ENCODE measurements at regions not wholly inside any gene's neighbourhood (a gene's known extent, or its start where the extent isn't known, plus 50 kb on each side); places are given as distances from the start of the nearest gene placed in this dataset.

- Mint-ChIP-seq H3K36me3 (no peaks in the 10 kb centered on the region), H3K27me3 (peaks cover 82% of the 10 kb centered on the region), H3K27ac (no peak overlapping the region), H3K4me1 (peaks cover 5% of the 10 kb centered on the region), H3K4me3 (no peak overlapping the region), H3K9me3 (no peaks in the 10 kb centered on the region)
- no peak for DNase-seq
- CTCF ChIA-PET, result interaction anchor here (0.6 to 0.7 kb wide), 2 partner anchors 69 to 267 kb away, joined by 4 to 5 read pairs; no protein-coding TSS in a partner anchor
These were observed 71.6 kb upstream of the UNC5A start for GRCh38 chr5:176738637-176739250.

- Mint-ChIP-seq H3K27ac (no peak overlapping the region), H3K9me3 (no peaks in the 10 kb centered on the region), H3K4me3 (no peak overlapping the region), H3K36me3 (no peaks in the 10 kb centered on the region), H3K27me3 (peaks cover 88% of the 10 kb centered on the region), H3K4me1 (peaks cover 8% of the 10 kb centered on the region)
- CTCF ChIA-PET, result interaction anchor here (0.7 kb wide), 1 partner anchor 266 kb away, joined by 4 read pairs; no protein-coding TSS in a partner anchor
- no peak for DNase-seq
These were observed 70.8 kb upstream of the UNC5A start for GRCh38 chr5:176739461-176740051.

GRCh38 chr5:176740131-176740701 is 70.1 kb upstream of the UNC5A start:
- H3K36me3 Mint-ChIP-seq, result no peaks in the 10 kb centered on the region
- no peak overlapping the region for H3K4me3 Mint-ChIP-seq
- peaks cover 10% of the 10 kb centered on the region for H3K4me1 Mint-ChIP-seq
- no peaks in the 10 kb centered on the region for H3K9me3 Mint-ChIP-seq
- no peak for DNase-seq
- no peak overlapping the region for H3K27ac Mint-ChIP-seq
- peaks cover 91% of the 10 kb centered on the region for H3K27me3 Mint-ChIP-seq
- CTCF ChIA-PET, result no interaction called here

GRCh38 chr5:176740702-176741496 is 69.5 kb upstream of the UNC5A start:
- no peak for DNase-seq
- Mint-ChIP-seq H3K4me3 (no peak overlapping the region), H3K36me3 (no peaks in the 10 kb centered on the region), H3K9me3 (no peaks in the 10 kb centered on the region), H3K27ac (no peak overlapping the region), H3K4me1 (peaks cover 17% of the 10 kb centered on the region), H3K27me3 (peaks cover 97% of the 10 kb centered on the region)
- CTCF ChIA-PET, result no interaction called here

- H3K27me3 Mint-ChIP-seq, result peaks cover 97% of the 10 kb centered on the region
- no peak for DNase-seq
- no peaks in the 10 kb centered on the region for H3K36me3 Mint-ChIP-seq
- H3K4me3 Mint-ChIP-seq, result no peak overlapping the region
- H3K27ac Mint-ChIP-seq, result no peak overlapping the region
- CTCF ChIA-PET, result no interaction called here
- H3K4me1 Mint-ChIP-seq, result peaks cover 21% of the 10 kb centered on the region
- H3K9me3 Mint-ChIP-seq, result no peaks in the 10 kb centered on the region
These were observed 68.7 kb upstream of the UNC5A start for GRCh38 chr5:176741561-176742211.

- no peak for DNase-seq
- Mint-ChIP-seq H3K36me3 (no peaks in the 10 kb centered on the region), H3K9me3 (no peaks in the 10 kb centered on the region), H3K27ac (no peak overlapping the region), H3K4me1 (peaks cover 24% of the 10 kb centered on the region), H3K4me3 (no peak overlapping the region), H3K27me3 (peaks cover 100% of the 10 kb centered on the region)
- CTCF ChIA-PET, result no interaction called here
These were observed 67.9 kb upstream of the UNC5A start for GRCh38 chr5:176742246-176743105.

GRCh38 chr5:176743136-176743861 is 67.1 kb upstream of the UNC5A start:
- Mint-ChIP-seq H3K9me3 (no peaks in the 10 kb centered on the region), H3K27me3 (peaks cover 100% of the 10 kb centered on the region), H3K4me1 (peaks cover 24% of the 10 kb centered on the region), H3K27ac (no peak overlapping the region), H3K36me3 (no peaks in the 10 kb centered on the region), H3K4me3 (no peak overlapping the region)
- CTCF ChIA-PET, result no interaction called here
- DNase-seq, result no peak

- Mint-ChIP-seq H3K4me1 (peaks cover 24% of the 10 kb centered on the region), H3K4me3 (no peak overlapping the region), H3K27ac (no peak overlapping the region), H3K9me3 (no peaks in the 10 kb centered on the region), H3K36me3 (no peaks in the 10 kb centered on the region), H3K27me3 (peaks cover 100% of the 10 kb centered on the region)
- no peak for DNase-seq
- CTCF ChIA-PET, result interaction anchor here (2.0 kb wide), 1 partner anchor 83 kb away, joined by 8 read pairs; no protein-coding TSS in a partner anchor
These were observed 66.3 kb upstream of the UNC5A start for GRCh38 chr5:176743868-176744583.

- Mint-ChIP-seq H3K4me3 (no peak overlapping the region), H3K27ac (no peak overlapping the region), H3K4me1 (peaks cover 24% of the 10 kb centered on the region), H3K36me3 (no peaks in the 10 kb centered on the region), H3K9me3 (no peaks in the 10 kb centered on the region), H3K27me3 (peaks cover 100% of the 10 kb centered on the region)
- CTCF ChIA-PET, result interaction anchor here (0.8 to 2.0 kb wide), 3 partner anchors 13 to 87 kb away, joined by 3 to 8 read pairs (median 3); no protein-coding TSS in a partner anchor
- DNase-seq, result no peak
These were observed 65.8 kb upstream of the UNC5A start for GRCh38 chr5:176744584-176744965.

GRCh38 chr5:176747670-176748072 is 62.7 kb upstream of the UNC5A start:
- no peaks in the 10 kb centered on the region for H3K9me3 Mint-ChIP-seq
- peaks cover 21% of the 10 kb centered on the region for H3K4me1 Mint-ChIP-seq
- no peak overlapping the region for H3K27ac Mint-ChIP-seq
- peaks cover 85% of the 10 kb centered on the region for H3K27me3 Mint-ChIP-seq
- DNase-seq, result no peak
- H3K4me3 Mint-ChIP-seq, result no peak overlapping the region
- CTCF ChIA-PET, result no interaction called here
- H3K36me3 Mint-ChIP-seq, result no peaks in the 10 kb centered on the region

- CTCF ChIA-PET, result no interaction called here
- no peaks in the 10 kb centered on the region for H3K36me3 Mint-ChIP-seq
- H3K9me3 Mint-ChIP-seq, result no peaks in the 10 kb centered on the region
These were observed 62.0 kb upstream of the UNC5A start for GRCh38 chr5:176748073-176748966.

More at GRCh38 chr5:176748073-176748966, 62.0 kb upstream of the UNC5A start:
- H3K4me1 Mint-ChIP-seq, result peaks cover 21% of the 10 kb centered on the region
- H3K27me3 Mint-ChIP-seq, result peaks cover 79% of the 10 kb centered on the region
- DNase-seq, result no peak
- H3K27ac Mint-ChIP-seq, result no peak overlapping the region
- H3K4me3 Mint-ChIP-seq, result no peak overlapping the region

Data from activated naive CD4-positive, alpha-beta T cell treated with anti-CD3 and anti-CD28 coated beads, Interleukin-2, amount 10 ng/mL, durations not matched to agents 7 days and 5 days (primary cell).